Upper lobe of right lung (tissue), 1 donor: ENCODE measurements at regions not wholly inside any gene's neighbourhood (a gene's known extent, or its start where the extent isn't known, plus 50 kb on each side); places are given as distances from the start of the nearest gene placed in this dataset.

Experiments
- ATAC-seq: fragments of 200-7000 bp; cut with Tn5 transposase; one replicate; pipeline ENCODE4 v1.9.1; 2020; ENCODE audit warnings: mild to moderate bottlenecking, moderate library complexity
- DNase-seq: peaks from one replicate; pipeline ENCODE4 v3.0.0-alpha.2; 2020
- H3K27ac ChIP-seq: fragments of 200-600 bp; one replicate; pipeline ENCODE4 v1.8.0; 2022
- H3K27me3 ChIP-seq: fragments of 200-600 bp; one replicate; pipeline ENCODE4 v1.8.0; 2022; ENCODE audit warnings: mild to moderate bottlenecking
- H3K36me3 ChIP-seq: fragments of 200-600 bp; one replicate; pipeline ENCODE4 v1.8.0; 2022
- H3K4me1 ChIP-seq: fragments of 200-600 bp; one replicate; pipeline ENCODE4 v1.8.0; 2022
- H3K4me3 ChIP-seq: fragments of 200-600 bp; one replicate; pipeline ENCODE4 v1.8.0; 2022; ENCODE audit warnings: mild to moderate bottlenecking
- H3K9me3 ChIP-seq: fragments of 200-600 bp; one replicate; pipeline ENCODE4 v1.8.0; 2022
- intact Hi-C: fragments of 100-400 bp; cut with DNase I; formaldehyde crosslinking; loops from one replicate; pipeline ENCODE4 v1.11.0; 2022
- TF ChIP-seq, protein P1 (sequence below): fragments of 200-600 bp; IDR thresholded peaks from one replicate; pipeline ENCODE4 v1.8.0; 2022; ENCODE audit warnings: antibody characterized with exemption
- donor health status: DM: no; HTN: yes; CAD: no; lungs with severe emphysema.

DNA sequence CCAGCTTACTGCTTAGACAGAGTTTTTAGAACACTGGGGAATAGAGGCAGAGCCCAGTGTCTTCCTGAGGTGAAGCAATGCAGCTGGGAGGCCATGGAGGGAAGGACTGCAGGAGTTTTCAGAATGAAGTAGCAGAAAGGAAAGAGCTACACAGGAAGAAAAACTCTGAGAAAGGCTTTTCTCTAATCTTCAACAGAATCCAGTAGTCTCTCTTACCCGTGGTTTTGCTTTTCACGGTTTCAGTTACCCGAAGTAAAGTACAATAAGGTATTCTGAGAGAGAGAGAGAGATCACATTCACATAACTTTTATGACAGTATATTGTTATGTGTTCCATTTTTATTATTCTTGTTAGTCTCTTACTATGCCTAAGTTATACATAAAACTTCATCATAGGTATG lies 761.6 kb downstream of the BCL11B start:
- Histone ChIP-seq H3K4me3 (no peak overlapping the region), H3K27me3 (no peaks in the 10 kb centered on the region), H3K27ac (no peak overlapping the region), H3K4me1 (no peaks in the 10 kb centered on the region), H3K36me3 (no peaks in the 10 kb centered on the region), H3K9me3 (no peaks in the 10 kb centered on the region)
- ATAC-seq (no peak), DNase-seq (no peak)
- TF ChIP-seq, protein P1, sequence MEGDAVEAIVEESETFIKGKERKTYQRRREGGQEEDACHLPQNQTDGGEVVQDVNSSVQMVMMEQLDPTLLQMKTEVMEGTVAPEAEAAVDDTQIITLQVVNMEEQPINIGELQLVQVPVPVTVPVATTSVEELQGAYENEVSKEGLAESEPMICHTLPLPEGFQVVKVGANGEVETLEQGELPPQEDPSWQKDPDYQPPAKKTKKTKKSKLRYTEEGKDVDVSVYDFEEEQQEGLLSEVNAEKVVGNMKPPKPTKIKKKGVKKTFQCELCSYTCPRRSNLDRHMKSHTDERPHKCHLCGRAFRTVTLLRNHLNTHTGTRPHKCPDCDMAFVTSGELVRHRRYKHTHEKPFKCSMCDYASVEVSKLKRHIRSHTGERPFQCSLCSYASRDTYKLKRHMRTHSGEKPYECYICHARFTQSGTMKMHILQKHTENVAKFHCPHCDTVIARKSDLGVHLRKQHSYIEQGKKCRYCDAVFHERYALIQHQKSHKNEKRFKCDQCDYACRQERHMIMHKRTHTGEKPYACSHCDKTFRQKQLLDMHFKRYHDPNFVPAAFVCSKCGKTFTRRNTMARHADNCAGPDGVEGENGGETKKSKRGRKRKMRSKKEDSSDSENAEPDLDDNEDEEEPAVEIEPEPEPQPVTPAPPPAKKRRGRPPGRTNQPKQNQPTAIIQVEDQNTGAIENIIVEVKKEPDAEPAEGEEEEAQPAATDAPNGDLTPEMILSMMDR = no peak
- intact Hi-C loops = no loop called here

DNA sequence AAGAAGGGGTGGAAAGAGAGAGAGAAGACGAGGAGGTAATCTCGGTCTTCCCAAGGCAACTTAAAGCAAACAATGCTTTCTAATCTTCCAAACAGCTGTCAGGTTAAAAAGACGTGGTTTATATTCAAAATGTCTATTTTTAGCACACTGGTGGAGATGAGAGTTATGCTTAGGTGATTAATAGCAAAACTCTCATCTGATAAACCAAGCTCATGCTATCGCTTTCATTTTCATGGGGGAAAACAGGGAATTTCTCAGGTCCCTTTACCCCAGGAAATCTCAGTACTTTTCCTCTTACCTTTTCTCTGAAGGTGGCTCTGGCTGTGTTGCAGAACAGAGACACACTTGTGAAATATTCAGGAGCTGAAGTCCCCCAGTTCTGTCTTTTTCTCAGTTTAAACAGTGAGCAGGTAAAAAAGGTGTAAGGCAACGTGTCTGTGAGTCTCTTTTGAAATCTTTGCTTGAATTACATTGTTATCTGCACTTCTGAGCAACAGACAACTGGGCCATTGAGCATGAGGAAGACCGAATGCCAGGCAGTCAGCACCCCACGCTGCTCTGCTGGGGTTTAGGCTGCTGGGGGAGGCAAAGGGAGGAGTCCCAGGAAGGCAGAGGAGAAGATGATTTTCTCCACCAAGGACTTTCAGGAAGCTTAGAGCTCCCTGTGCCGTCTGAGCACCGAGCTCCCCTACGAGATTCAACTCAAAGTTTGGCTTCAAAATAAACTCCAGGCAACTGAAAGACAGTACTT lies 759.3 kb downstream of the BCL11B start:
- H3K27ac ChIP-seq = no peak overlapping the region
- DNase-seq = no peak
- H3K9me3 ChIP-seq = no peaks in the 10 kb centered on the region
- TF ChIP-seq, protein P1 = no peak
- no peak for ATAC-seq
- H3K4me1 ChIP-seq = no peaks in the 10 kb centered on the region
- H3K4me3 ChIP-seq = no peak overlapping the region
- H3K36me3 ChIP-seq = no peaks in the 10 kb centered on the region
- H3K27me3 ChIP-seq = no peaks in the 10 kb centered on the region
- intact Hi-C loops = no loop called here

DNA sequence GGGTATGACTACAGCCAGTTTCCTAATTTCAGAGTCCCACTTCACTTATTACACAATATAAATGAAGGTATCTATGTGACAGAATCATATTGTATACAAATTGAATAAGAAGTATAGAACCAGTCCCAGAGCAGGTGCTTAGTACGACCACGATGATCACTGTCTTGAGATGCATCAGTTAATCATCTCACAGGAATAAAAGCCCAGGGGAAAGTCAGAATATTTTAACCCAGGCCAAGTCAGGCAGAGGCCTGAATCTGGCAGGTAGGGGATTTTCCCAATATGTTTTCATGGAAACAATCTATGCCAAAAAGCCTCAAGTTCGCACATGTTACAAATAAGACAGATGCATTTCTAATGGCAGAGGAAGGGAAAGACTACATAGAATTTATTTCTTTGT lies 758.4 kb downstream of the BCL11B start:
- H3K27ac ChIP-seq = no peak overlapping the region
- ATAC-seq (no peak), DNase-seq (no peak)
- no peaks in the 10 kb centered on the region for H3K36me3 ChIP-seq
- H3K4me1 ChIP-seq = no peaks in the 10 kb centered on the region
- no peaks in the 10 kb centered on the region for H3K9me3 ChIP-seq
- intact Hi-C loops = no loop called here
- TF ChIP-seq, protein P1 = no peak
- H3K27me3 ChIP-seq = no peaks in the 10 kb centered on the region
- H3K4me3 ChIP-seq = no peak overlapping the region

DNA sequence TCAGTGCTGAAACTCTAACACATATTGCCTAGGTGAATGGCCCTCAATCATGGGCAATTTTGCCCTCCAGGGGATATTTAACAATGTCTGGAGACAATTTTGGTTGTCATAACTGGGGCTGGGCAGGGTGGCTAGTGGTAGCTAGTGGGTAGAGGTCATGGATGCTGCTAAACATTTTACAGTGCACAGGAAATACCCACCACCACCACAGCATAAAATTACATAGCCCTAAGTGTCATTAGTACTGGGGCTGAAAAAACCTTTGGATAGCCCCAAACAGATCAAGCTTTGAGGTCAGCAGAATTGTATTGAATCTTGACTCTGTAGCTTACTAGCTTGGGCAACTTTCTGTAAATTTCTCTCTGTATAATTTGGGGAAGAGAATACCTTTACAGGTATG lies 758.0 kb downstream of the BCL11B start:
- no peak for ATAC-seq

DNA sequence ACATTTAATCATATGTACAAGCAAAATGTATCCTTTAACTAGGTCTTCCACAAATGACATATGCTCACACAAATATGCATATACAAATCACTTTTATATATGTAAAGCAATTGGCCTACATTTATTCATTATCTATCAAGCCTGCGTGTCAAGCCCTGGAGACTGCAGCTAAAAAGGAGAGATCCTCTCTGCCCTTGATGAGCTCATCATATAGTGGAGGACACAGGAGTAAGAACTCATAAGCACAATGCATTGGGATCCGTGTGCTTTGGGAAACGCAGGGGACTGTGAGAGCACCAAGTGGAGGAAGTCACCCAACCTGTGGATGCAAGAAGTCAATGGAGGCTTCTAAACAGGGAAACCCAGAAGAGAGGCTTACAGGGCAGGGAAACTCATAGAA lies 735.7 kb downstream of the BCL11B start:
- Histone ChIP-seq H3K27ac (no peak overlapping the region), H3K9me3 (no peaks in the 10 kb centered on the region), H3K4me1 (no peaks in the 10 kb centered on the region), H3K36me3 (no peaks in the 10 kb centered on the region), H3K27me3 (no peaks in the 10 kb centered on the region), H3K4me3 (no peak overlapping the region)
- ATAC-seq = no peak
- TF ChIP-seq, protein P1 = no peak
- no peak for DNase-seq
- intact Hi-C loops = no loop called here

More for the DNA sequence above, 758.0 kb downstream of the BCL11B start:
- H3K27me3 ChIP-seq = no peaks in the 10 kb centered on the region
- intact Hi-C loops = no loop called here
- DNase-seq = no peak
- H3K36me3 ChIP-seq = no peaks in the 10 kb centered on the region
- no peaks in the 10 kb centered on the region for H3K9me3 ChIP-seq
- H3K27ac ChIP-seq = no peak overlapping the region
- TF ChIP-seq, protein P1 = no peak
- H3K4me3 ChIP-seq = no peak overlapping the region
- no peaks in the 10 kb centered on the region for H3K4me1 ChIP-seq

DNA sequence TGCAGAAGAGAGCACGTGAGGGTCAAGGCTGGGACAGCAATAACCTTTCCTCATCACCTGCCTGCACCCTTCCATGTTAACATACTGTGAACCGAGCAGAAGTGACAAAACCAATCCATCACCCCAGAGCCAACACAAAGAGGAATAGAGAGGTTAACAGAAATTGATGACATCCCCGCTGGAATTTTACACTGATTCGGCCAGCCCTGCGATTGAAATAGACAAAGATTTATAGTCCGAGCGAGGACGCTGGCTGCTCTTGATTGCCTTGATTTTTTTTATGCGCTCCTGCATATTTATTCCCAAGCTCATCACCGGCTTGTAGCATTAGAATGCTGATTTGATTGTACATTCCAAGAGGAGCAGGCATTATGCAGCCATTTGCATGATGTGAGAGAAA lies 729.7 kb downstream of the BCL11B start:
- Histone ChIP-seq H3K9me3 (no peaks in the 10 kb centered on the region), H3K27me3 (no peaks in the 10 kb centered on the region), H3K4me3 (no peak overlapping the region), H3K36me3 (no peaks in the 10 kb centered on the region), H3K4me1 (no peaks in the 10 kb centered on the region), H3K27ac (no peak overlapping the region)
- no peak for ATAC-seq
- intact Hi-C loops = no loop called here
- DNase-seq = no peak
- TF ChIP-seq, protein P1 = no peak
